Esophagus muscularis mucosa (tissue), 4 donors: ENCODE measurements at regions not wholly inside any gene's neighbourhood (a gene's known extent, or its start where the extent isn't known, plus 50 kb on each side); places are given as distances from the start of the nearest gene placed in this dataset.

Source experiments
- DNase-seq: peaks from one replicate; pipeline ENCODE4 v3.0.0-alpha.2; 2017; ENCODE audit errors: extremely low spot score
- H3K27ac ChIP-seq, 4 donors: fragments of 200-600 bp; sonication (generic); replicated peaks in 1 of 4; 1 replicate in 3 of 4; 2 replicates in 1 of 4; pipeline ENCODE4 v1.5.1; 2016 to 2019; ENCODE audit warnings: mild to moderate bottlenecking in 1 of 4
- H3K27me3 ChIP-seq, 4 donors: fragments of 200-600 bp; sonication (generic); one replicate each; pipeline versions ENCODE4 v1.5.1 to v1.6.0; 2016 to 2019
- H3K36me3 ChIP-seq, 4 donors: fragments of 200-600 bp; sonication (generic); one replicate each; pipeline ENCODE4 v1.5.1; 2016 to 2019
- H3K4me1 ChIP-seq, 4 donors: fragments of 200-600 bp; sonication (generic); one replicate each; pipeline ENCODE4 v1.5.1; 2016 to 2019
- H3K4me3 ChIP-seq, 4 donors: fragments of 200-600 bp; sonication (generic); 1 replicate in 2 of 4; 2 replicates in 2 of 4; pipeline ENCODE4 v1.5.1; 2016 to 2019; ENCODE audit warnings: mild to moderate bottlenecking in 4 of 4, moderate library complexity in 1 of 4
- H3K9me3 ChIP-seq, 4 donors: fragments of 200-600 bp; sonication (generic); 1 replicate in 3 of 4; 2 replicates in 1 of 4; pipeline ENCODE4 v1.5.1; 2016 to 2019
- EP300 ChIP-seq: sonication (generic); formaldehyde crosslinking; IDR thresholded peaks from one replicate; pipeline ENCODE4 v1.6.1; 2017; ENCODE audit warnings: antibody characterized with exemption
- POLR2A ChIP-seq: fragments of 450-650 bp; IDR thresholded peaks from one replicate; pipeline ENCODE4 v1.6.1; 2017; ENCODE audit warnings: antibody characterized with exemption, moderate library complexity, mild to moderate bottlenecking, low read depth
- POLR2AphosphoS5 ChIP-seq, 2 donors: sonication (generic); formaldehyde crosslinking; IDR thresholded peaks; one replicate each; pipeline ENCODE4 v1.6.1; 2017; ENCODE audit warnings: antibody characterized with exemption in 2 of 2
- WGBS: methylation state at CpG from one replicate; pipeline ENCODE4 v1.1.5; 2018; 5-methylcytosine and 5-hydroxymethylcytosine counted together
- intact Hi-C: fragments of 100-400 bp; cut with DNase I; formaldehyde crosslinking; loops from one replicate; pipeline ENCODE4 v1.15.1; 2023
- TF ChIP-seq, protein P1 (sequence below), 3 experiments: fragments of 200-600 bp in 2 of 3; fragments of 450-650 bp in 1 of 3; sonication (generic) in 2 of 3; IDR thresholded peaks; one replicate each; pipeline ENCODE4 v1.5.1; 2017 to 2019; ENCODE audit warnings: antibody characterized with exemption in 3 of 3, mild to moderate bottlenecking in 2 of 3, moderate library complexity in 1 of 3

- Histone ChIP-seq H3K36me3 (no peaks in the 10 kb centered on the region), H3K9me3 (no peaks in the 10 kb centered on the region), H3K27me3 (peaks cover 0 to 63% (median 0%) of the 10 kb centered on the region in 4 donors), H3K4me1 (peaks cover 0 to 5% (median 0%) of the 10 kb centered on the region in 4 donors), H3K27ac (no peak overlapping the region), H3K4me3 (no peak overlapping the region)
- no peak for TF ChIP-seq POLR2AphosphoS5 (IDR thresholded peaks at IDR 0.05)
- TF ChIP-seq EP300 = no peak
- no peak for TF ChIP-seq POLR2A
- TF ChIP-seq, protein P1, sequence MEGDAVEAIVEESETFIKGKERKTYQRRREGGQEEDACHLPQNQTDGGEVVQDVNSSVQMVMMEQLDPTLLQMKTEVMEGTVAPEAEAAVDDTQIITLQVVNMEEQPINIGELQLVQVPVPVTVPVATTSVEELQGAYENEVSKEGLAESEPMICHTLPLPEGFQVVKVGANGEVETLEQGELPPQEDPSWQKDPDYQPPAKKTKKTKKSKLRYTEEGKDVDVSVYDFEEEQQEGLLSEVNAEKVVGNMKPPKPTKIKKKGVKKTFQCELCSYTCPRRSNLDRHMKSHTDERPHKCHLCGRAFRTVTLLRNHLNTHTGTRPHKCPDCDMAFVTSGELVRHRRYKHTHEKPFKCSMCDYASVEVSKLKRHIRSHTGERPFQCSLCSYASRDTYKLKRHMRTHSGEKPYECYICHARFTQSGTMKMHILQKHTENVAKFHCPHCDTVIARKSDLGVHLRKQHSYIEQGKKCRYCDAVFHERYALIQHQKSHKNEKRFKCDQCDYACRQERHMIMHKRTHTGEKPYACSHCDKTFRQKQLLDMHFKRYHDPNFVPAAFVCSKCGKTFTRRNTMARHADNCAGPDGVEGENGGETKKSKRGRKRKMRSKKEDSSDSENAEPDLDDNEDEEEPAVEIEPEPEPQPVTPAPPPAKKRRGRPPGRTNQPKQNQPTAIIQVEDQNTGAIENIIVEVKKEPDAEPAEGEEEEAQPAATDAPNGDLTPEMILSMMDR (IDR thresholded peaks at IDR 0.05) = no peak
- WGBS = 80% methylated on average over 8 of the region's 17 CpGs
- DNase-seq = no peak
- intact Hi-C loops = no loop called here
Observed at GRCh38 chr12:131221061-131221956, 267.6 kb downstream of the ADGRD1 start.

DNA sequence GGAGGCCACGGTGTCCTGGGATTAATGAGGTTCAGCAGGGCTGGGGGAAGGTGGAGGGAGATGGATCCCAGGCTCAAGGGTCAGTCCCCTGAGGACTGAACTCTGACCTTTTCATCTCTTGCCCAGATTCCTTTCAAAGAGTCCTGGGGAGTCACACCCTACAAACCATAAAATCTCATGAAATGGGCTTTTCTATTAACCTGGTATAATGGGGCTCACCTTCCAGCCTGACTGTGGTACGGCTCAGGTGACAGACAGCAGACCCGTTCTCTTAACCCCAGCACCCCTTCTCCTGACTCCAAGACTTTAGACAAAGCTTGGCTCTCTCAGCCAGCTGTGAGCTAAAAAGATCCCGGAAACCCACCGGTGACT lies 268.2 kb downstream of the ADGRD1 start:
- Histone ChIP-seq H3K27ac (no peak overlapping the region), H3K4me3 (no peak overlapping the region), H3K27me3 (peaks cover 0 to 58% (median 0%) of the 10 kb centered on the region in 4 donors), H3K4me1 (peaks cover 0 to 5% (median 0%) of the 10 kb centered on the region in 4 donors), H3K36me3 (no peaks in the 10 kb centered on the region), H3K9me3 (no peaks in the 10 kb centered on the region)
- 77% methylated on average over 3 of the region's 5 CpGs for WGBS
- intact Hi-C loops = no loop called here
- DNase-seq = no peak
- TF ChIP-seq EP300 (no peak), POLR2A (no peak), POLR2AphosphoS5 (IDR thresholded peaks at IDR 0.05) (no peak)
- TF ChIP-seq, protein P1 (IDR thresholded peaks at IDR 0.05) = no peak

DNA sequence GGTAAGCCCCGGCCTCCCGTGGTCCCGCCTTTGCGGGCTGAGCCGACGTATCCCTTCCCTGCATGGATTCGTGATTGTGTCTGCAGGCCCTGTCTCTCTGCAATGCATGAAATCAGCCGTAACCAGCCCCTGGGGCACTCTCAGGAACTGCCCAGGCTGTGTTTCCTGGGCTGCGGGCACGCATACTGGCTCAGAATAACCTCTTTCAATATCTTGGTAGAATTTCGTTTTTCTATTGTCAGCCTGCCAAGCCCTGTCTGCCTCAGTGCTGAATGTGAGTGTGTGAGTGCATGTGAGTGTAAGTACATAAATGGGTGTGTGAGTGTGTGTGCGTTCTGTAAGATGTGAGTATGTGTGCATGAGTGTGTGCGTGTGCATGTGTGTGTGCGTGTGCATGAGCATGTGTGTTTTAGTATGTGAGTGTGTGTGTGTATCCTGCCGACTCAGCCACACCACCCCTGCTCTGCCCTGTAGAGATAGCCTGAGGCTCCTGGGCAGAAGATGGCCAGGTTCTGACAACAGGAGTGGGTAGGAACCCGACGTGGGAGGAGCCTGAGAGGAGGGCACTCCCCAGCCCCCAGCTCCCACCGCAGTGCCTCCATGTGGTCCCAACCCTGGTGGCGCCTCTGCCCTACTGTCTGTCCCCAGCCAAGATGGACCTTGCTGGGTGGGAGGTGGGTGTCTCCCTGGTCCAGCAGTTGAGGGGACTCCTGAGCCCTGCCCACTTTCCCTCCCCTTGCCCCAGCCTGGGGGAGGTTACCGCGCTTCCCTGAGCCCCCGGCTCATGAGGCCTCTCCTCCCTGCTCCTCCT lies 268.8 kb downstream of the ADGRD1 start:
- peaks cover 0 to 5% (median 0%) of the 10 kb centered on the region in 4 donors for H3K4me1 ChIP-seq
- H3K36me3 ChIP-seq = no peaks in the 10 kb centered on the region
- intact Hi-C loops = no loop called here
- no peak overlapping the region for H3K4me3 ChIP-seq
- no peak for DNase-seq
- no peak overlapping the region for H3K27ac ChIP-seq
- H3K9me3 ChIP-seq = no peaks in the 10 kb centered on the region
- 63% methylated on average over 15 of the region's 22 CpGs for WGBS
- TF ChIP-seq POLR2A (no peak), POLR2AphosphoS5 (IDR thresholded peaks at IDR 0.05) (no peak), EP300 (no peak)
- TF ChIP-seq, protein P1 (IDR thresholded peaks at IDR 0.05) = no peak
- H3K27me3 ChIP-seq = peaks cover 0 to 52% (median 0%) of the 10 kb centered on the region in 4 donors

GRCh38 chr12:131223171-131223761 lies 269.6 kb downstream of the ADGRD1 start:
- WGBS = 88% methylated on average over 27 of the region's 31 CpGs
- peaks cover 0 to 52% (median 0%) of the 10 kb centered on the region in 4 donors for H3K27me3 ChIP-seq
- H3K36me3 ChIP-seq = no peaks in the 10 kb centered on the region
- H3K9me3 ChIP-seq = no peaks in the 10 kb centered on the region
- no peak for DNase-seq
- intact Hi-C loops = no loop called here
- TF ChIP-seq EP300 (no peak), POLR2A (no peak), POLR2AphosphoS5 (IDR thresholded peaks at IDR 0.05) (no peak)
- TF ChIP-seq, protein P1 (IDR thresholded peaks at IDR 0.05) = no peak
- peaks cover 0 to 5% (median 0%) of the 10 kb centered on the region in 4 donors for H3K4me1 ChIP-seq
- no peak overlapping the region for H3K4me3 ChIP-seq
- no peak overlapping the region for H3K27ac ChIP-seq
